ENCODE measurements at regions not wholly inside any gene's neighbourhood (a gene's known extent, or its start where the extent isn't known, plus 50 kb on each side); places are given as distances from the start of the nearest gene placed in this dataset.

GRCh38 chr7:69199661-69200060 is 398.6 kb upstream of the AUTS2 start:
- TF ChIP-seq EZH2phosphoT487 (IDR thresholded peaks at IDR 0.05; ENCODE audit: insufficient read depth, low read depth) (no peak), EZH2 (IDR thresholded peaks at IDR 0.05; ENCODE audit: insufficient read depth, poor library complexity, severe bottlenecking) (no peak)

All from GM23248 (cell line).